CD4-positive, alpha-beta T cell treated with Interleukin-10 for 1 hour (primary cell): ENCODE measurements at regions not wholly inside any gene's neighbourhood (a gene's known extent, or its start where the extent isn't known, plus 50 kb on each side); places are given as distances from the start of the nearest gene placed in this dataset.
"Not testable (repeated sequence)": the region's sequence is repeated elsewhere in the genome, so short reads cannot be mapped to it uniquely, and the experiment has no call there.

Experiments used
- DNase-seq: peaks from one replicate; pipeline ENCODE4 v3.0.0-alpha.2; 2020

DNA sequence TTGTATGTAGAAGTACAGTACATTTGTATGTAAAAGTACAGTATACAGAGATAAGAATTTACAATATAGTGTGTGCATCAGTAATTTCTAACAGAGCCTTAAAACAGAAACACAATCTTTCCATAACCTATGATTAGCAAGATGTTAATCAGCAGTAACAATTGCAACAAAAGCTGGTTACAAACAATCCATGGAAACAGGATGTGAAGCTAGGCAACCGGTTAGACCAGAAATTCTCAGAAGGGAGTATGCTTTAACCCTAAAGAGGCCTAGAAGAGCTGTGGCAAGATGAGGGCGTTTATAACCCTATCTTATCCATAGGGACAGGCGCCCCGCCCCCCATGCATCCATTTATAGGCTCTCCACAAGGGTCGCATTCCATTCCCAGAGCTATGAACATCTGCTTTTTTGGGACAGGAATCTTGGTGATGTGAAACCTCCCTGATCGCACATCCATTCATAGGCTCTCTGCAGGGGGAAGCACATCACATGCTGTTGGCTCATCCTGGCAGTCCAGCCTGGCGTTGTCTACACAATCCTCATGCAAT, 180.3 kb downstream of the PDGFRA start:
- DNase-seq = not testable (repeated sequence)

DNA sequence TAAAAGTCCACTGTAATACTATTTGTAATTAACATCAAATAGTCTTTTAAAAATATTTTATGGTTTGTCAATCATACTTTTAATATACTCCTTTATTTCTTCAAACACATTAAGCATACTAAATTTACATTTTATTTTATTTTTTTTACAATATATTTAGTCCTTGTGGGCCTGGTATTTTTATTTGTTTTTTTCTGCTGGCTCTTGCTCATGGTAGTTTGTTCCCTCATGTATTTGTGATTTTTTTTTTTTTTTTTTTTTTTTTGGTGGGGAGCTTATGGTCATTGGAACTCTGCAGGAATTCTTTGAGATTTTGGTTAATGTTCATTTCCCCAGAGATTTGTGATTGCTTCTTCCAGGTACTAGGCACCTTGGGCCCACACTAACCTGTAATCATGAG, 185.5 kb downstream of the PDGFRA start:
- no peak for DNase-seq

DNA sequence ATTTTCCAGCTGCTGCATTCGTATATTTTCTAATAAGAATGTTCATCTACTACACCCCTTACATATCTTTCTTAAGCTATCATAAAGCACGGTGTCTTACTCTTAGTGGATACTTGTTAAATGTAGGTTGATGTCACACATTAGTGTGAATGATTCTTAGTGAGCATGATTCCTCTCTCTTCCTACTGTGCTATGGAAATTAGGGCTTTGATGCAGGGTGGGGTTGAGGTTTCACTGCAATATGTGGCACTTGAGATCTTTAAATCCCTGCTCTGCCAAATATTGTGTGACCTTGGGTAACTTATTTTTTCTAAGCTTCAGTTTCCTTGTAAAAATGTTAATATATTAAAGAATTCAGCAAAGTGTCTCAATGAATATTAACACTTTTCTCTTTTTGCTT, 188.4 kb downstream of the PDGFRA start:
- no peak for DNase-seq

DNA sequence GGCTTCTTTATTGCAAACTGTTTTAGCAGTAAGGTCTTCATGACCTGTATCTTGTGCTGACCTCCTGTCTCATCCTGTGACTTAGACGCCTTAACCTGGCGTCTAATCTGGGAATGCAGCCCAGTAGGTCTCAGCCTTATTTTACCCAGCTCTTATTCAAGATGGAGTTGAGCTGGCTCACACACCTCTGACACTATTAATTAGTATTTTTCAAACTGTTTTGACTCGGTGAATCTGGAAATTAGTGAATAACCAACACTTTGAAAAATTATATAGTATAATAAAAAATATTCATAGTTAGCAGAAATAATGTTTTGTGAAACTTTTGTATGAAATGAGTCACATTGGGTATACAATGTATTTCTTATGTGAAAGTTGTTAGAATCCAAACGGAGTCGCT, 189.4 kb downstream of the PDGFRA start:
- DNase-seq = no peak

DNA sequence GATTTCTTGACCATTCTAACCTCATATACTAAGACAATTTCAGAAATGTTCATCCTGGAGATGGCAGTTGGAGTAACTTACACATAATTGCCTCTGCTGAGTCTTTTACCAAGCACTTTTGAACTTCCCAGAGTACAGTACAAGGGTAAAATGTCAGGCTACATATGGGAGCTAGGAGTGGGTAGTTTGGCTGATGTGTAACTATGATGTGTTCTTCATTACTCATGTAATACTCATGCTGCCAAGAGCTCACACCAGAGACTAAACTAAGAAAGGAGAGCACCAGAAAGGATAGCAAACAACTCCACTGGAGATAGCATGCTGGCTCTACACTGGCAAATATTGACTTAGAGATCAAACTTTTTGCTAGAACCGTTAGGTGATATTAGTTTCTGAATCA, 194.0 kb downstream of the PDGFRA start:
- DNase-seq = no peak

DNA sequence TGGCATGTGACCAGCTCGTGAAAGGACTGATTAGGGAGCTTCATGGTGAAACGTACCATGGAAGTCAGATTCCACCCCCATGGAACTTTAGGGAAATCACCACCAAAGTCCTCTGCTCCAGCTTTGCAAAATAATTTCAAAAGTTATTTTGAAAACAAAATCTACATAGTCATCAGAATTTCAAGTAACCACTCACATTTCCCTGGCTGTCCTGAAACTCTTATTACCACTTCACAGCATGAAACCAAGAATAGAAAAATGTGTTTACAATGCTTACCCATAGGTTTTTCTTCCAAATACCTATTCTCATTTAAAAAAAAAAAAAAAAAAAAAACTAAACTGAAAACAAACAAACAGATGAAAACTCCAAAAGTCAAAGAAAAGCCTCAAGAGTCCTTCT, 198.7 kb downstream of the PDGFRA start:
- no peak for DNase-seq

DNA sequence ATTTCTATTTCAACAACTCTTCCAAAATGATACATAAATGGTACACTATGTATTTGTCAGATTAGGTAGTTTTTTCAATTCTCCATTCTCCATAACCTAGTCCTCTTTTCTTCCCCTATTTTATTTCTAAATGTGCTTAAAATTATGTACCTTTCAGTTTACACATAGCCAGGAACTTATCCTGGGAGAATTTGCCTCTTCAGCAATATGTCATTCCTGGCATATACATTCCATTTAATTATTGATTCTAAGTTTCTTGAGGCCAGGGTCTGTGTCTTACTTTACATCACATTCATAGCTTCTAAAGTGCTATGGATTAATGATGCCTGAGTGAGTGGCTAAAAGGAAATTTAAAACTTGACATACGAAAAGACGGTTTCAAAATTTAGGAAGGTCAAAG, 199.8 kb downstream of the PDGFRA start:
- no peak for DNase-seq

DNA sequence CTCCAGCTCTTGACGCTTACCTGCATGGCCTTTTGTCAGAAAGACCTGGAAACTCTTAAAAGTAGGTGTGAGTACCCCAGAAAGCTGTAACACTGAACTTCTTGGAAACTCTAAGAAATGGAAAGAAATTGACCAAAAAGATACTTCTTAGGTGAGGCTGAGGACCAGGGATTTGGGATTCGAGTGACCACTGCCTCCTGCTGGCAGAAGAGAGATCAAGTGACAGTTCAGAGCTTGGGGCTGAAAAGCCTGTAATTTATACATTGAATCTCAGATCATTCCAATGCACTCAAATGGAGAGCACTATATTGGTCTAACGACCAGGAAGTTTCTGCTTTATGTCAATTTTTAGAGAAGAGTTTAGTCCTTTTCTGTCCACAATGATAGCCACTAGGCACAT, 204.6 kb downstream of the PDGFRA start:
- no peak for DNase-seq

DNA sequence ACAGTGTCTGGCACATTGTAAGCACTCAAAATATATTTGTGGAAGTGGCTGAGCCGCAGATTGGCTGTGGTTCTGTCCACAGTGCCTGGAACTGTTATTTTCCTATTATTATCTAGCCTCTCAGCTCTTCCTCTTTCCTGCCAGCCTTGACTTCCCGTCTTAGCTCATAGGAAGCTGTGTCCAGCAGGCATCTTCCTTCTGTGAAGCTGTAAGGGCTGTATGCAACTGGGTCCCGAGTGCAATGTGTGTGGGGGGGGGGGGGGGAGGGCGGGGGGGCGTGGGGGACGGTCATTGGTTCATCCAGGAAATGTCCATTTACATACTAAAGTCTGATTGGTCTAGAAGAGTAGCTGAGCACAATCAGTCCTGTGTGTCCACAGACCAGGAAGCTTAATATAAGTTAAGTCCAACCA, 210.7 kb downstream of the PDGFRA start:
- DNase-seq = peak; percentile 0

DNA sequence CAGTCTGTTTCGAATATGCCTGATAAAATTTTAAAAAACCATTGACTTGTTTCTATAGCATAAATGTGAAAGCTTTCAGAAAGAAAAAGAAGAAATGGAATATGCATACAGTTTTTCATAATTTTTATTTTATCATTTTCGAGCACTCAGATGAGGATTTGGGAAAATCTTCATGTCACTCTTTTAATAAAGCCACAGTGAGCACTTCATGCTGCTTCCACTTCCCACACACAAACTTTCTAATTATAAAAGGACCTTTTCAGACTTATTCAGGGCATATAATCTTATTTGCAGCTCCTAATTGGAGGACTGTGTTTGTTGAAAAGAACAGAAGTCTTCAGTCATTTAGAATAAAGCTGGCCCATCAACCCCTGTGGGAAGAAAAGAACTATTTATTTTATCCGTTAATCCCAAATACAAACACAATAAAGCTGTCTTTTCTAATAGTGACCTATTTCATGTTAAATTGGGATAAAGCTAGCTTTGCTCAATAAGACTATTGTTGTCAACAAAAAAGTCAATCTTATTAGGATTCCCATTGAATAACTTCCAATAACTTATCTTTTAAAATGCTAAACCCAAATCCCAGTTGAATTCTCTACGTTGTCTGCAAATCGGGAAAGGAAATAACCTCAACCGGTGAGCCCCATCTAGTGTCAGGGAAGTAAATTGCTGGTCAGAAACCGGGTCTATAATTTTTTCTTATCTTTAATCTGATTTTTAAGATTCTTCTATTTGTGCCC, 211.5 kb downstream of the PDGFRA start:
- no peak for DNase-seq

DNA sequence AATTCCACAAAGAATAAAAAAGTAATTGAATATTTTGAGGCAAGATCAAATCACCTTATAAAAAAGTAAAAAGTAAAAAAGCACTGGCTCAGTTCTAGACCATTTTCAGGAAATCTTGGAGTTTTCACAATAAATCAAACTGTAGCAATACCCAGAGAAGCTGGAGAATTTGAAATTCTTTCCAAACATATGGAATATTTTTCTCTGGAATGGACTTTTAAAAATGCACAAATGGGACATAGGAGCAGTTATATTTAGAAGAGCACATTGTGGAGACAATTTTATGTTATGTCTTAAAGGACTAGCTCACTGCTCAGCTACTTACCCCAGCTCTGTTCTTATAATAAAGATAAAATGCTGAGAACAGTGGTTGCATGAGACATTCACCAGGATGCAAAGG, 211.9 kb upstream of the KIT start:
- no peak for DNase-seq

DNA sequence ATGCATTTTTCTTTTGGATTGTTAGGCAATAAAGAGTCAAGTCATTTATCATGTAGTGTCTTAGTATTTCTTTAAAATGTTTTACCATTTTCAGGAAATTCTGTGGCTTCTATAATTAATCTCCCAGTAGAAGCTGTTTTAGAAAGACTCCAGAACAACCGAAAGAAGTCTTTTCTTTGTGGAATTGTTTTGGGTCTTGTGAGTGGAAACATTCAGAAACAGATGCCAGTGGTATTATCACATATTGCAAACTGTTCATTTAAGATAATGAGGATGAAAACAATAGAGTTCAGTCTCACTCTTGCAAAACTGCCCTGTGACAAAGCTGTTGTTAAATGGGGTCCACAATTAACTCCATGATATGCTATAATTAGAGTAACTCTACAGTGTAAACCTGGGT, 211.2 kb upstream of the KIT start:
- DNase-seq = no peak

DNA sequence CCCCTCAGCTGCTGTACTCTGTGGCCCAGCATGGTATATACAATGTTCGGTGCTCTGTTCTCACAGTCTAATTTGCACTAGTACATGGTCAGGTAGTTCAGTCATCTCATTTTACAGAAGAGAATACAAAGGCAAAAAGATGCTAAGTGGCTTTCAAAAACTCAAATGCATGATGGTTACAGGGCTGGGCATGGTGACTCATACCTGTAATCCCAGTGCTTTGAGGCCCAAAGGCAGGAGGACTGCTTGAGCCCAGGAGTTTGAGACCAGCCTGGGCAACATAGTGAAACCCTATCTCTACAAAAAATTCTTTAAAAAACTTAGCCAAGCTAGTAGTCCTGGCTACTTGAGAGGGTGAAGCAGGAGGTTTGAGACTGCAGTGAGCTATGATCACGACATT, 210.5 kb upstream of the KIT start:
- DNase-seq = no peak

DNA sequence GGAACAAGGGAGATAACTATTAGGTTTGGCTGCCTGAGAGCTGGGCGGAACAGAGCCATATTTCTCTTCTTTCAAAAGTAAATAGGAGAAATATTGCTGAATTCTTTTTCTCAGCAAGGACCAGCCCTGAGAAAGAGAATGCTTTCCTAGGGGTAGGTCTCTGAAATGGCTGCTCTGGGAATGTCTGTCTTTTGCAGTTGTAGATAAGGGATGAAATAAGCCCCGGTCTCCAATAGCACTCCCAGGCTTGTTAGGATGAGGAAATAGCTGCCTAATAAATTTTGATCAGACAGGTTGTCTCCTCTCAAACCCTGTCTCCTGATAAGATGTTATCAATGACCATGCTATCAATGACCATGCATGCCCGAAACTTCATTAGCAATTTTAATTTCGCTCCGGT, 207.8 kb upstream of the KIT start:
- DNase-seq = no peak

DNA sequence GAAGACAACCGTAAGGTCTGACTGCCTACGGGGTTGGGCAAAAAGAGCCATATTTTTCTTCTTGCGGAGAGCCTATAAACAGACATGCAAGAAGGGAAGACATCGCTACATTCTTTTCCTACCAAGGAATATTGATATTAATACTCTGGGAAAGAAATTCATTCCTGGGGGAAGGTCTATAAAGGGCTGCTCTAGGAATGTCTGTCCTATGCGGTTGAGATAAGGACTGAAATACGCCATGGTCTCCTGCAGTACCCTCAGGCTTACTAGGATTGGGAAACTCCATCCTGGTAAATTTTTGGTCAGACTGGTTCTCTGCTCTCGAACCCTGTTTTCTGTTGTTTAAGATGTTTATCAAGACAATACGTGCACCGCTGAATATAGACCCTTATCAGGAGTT, 190.8 kb upstream of the KIT start:
- DNase-seq = not testable (repeated sequence)

DNA sequence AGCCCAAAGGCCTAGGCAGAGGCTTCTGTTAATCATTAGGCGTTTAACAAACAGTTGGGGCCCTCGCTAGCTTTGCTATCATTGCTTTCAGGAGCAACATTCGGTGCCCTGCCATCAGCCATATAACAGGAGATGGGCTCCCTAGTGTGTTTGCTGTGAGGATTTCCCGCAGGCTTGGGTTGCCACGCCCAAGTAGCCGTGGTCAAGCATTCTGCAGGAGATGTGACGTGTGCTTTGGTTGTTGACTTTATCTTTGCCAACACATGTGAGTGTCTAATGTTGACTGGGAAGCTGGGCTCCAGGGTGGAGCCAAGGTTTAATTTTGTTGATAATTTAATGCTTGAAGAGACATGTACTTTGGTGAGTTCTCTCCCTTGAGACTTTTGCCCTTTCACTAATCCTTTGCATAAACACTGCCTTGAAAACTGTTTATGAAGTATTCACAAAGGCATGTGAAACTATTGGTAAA, 184.6 kb upstream of the KIT start:
- DNase-seq = no peak

DNA sequence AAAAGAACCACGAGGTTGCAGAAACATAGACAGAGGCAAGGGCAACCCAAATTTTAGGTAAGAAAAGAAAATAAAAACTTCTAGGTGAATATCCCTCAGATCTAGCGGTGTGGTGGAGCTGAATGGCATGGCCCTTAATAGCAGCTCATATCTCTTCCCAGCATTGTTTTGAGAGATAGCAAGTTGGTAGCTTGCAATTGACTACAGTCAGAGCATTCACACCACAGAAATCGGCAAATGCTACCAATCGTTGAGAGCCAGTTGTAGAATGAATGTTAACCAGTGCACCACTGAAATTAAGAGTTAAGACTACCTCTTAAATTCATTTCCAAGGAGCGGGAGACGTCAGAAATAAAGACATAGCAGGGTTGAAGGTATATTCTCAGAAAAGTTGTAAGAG, 184.0 kb upstream of the KIT start:
- DNase-seq = no peak

DNA sequence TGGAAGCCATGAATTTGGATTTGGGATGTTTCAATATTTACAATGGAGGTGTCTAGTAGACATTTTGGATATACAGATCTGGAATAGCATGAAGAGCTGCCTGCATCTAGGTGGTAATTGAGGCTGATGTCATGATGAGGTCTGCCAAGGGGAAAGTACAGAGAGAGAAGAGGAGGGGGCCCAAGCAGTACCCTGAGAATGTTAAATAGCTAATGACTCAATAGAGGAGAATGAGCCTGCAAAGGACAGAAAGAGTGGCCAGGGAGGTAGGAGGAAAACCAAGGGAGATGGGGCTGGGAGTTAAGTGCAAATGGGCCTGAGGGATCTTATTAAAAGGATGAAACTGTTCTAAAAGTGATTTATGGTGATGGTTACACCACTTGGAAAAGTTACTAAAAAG, 182.2 kb upstream of the KIT start:
- no peak for DNase-seq

DNA sequence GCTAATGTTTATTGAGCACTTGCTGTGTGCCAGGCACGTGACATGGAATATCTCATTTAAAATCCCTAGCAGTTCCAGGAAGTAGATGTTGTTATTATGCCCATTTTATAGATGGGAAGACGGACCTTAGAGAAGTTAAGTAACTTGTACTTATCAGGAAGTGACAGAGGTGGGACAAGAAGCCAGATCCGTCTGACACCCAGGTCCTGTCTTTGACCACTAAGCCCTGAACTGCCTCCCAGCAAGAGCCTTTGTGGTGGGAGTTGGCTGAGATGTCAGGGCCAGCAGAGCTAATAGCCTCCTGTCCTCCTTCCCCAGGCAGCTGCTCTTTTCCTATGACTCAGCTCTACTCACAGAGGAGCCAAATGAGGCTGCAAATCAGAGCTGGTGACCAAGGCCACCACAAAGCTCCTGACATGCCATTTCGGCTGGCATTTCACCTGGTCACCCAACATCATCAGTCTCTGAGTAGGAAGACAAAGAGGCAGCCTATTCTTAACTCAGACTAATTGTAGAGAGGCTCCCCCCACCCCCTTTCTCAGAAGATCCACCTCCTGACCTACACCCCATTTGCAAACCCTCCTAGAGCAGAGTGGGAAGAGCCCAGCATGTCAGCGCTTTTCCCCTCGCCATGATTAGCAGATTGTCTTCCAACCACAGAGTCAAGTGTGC, 175.1 kb upstream of the KIT start:
- DNase-seq = no peak

DNA sequence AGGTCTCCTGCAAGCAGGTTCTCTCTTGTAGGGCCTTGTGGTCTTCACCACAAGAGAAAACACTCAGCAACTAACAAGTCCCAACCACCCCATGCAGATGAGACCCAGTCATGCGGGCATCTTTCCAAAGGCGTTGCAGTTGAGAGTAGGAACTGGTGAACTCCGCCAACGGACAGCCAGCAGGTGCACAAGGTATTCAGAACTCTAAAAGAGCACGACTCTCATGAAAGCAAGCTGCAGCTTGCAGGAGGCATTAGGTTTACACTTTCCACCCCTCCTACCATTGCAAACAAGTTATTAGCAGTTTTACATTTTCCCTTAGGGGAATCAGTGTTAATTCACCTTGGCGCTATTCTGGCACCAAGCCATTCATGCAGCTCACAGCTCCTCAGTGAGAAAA, 173.4 kb upstream of the KIT start:
- no peak for DNase-seq

DNA sequence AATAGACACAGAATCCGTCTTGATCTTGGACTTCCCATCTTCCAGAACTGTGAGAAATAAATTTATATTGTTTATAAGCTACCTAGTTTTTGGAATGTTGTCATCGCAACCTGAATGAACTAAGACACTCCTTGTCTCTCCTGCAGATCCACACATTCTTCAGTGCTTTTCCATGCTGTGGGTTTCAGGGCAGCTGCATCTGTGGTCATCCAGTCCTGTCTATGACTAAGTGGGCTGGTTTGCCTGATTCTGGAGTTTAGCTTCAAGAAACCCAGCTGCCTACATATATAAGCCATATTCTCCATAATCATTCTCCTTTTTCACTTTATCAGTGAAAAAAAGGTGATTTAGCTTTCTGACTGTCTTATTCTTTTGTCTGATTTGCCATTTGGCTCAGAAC, 170.3 kb upstream of the KIT start:
- DNase-seq = no peak

DNA sequence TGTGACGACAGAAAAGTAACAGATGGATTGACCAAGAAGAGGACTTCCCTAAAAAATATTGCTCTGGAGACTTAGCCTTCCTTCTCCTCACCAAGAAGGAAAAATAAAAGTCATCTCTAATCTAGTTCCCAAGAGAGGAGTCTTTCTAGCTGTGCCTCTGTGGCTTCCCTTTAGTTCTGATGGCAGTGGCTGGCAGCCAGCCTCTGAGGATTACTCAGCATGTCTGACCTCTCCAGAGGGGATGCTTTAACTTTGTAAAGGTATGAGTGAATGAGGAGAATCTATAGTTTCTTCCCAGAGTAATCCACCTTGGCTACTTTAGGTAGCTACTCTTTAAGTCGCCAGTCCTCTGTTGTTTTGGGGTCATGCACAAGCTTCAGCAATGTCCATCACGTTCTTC, 163.9 kb upstream of the KIT start:
- DNase-seq = no peak

DNA sequence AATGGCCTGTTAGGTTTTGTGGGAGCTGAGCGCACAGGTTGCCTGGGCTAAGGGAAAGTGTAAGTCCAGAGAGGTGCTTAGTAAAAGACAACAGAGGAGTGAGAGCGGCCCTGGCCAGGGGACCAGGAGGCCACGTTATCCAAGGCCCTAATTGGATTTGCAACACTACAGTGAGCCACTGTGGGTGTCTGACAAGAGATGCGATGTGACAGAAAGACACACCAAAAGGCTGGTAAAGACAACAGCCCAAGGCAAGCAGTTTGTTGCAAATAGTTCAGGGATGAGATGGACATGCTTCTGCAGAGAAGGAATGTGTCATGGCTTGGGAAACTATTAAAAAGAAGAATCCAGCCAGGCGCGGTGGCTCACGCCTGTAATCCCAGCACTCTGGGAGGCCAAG, 162.7 kb upstream of the KIT start:
- no peak for DNase-seq

DNA sequence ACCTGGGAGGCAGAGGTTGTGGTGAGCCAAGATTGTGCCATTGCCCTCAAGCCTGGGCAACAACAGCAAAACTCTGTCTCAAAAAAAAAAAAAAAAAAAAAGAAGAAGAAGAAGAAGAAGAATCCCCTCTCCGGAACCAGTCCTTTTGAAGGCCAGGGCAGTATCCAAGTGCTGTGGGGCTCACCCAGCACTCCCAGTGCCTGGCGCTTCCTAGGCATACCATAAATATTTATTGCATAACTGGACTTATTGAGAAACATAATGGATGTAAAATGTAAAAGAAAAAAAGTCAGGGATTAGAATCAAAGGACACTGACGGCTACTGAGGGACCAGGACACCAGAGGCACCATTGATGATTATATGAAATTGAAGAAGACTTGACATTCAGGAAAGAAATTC, 162.1 kb upstream of the KIT start:
- no peak for DNase-seq

DNA sequence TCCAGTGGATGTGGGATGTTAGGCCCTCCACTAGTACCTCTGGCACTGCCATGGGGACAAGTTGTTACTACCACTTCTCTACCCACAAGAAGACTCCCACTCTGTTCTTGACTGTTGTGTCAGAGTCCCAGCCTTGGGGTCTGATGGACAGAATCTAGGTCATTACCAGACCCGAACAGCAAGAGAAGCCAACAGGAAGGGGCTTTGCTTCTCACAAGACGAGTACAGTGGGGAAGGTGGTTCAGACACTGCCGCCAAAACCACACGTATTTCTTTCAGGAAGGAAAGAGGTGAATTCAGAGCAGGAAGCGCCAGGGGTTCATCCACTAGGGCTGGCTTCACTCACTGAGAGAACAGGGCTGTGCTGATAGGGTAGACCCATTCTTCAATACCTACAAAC, 161.3 kb upstream of the KIT start:
- DNase-seq = no peak
